ENCODE measurements at regions not wholly inside any gene's neighbourhood (a gene's known extent, or its start where the extent isn't known, plus 50 kb on each side); places are given as distances from the start of the nearest gene placed in this dataset.
"Not testable (repeated sequence)": the region's sequence is repeated elsewhere in the genome, so short reads cannot be mapped to it uniquely, and the experiment has no call there.

GRCh38 chrX:139026811-139027210, 315.3 kb upstream of the FGF13 start:
- no peak for DNase-seq (ENCODE audit: low read depth)

- no peak for DNase-seq (ENCODE audit: low read depth)
These were observed 314.9 kb upstream of the FGF13 start for GRCh38 chrX:139026406-139026805.

- no peak for DNase-seq (ENCODE audit: low read depth)
These were observed 314.3 kb upstream of the FGF13 start for GRCh38 chrX:139025816-139026215.

- DNase-seq (ENCODE audit: low read depth), result no peak
These were observed 312.0 kb upstream of the FGF13 start for GRCh38 chrX:139023531-139023930.

- DNase-seq (ENCODE audit: low read depth), result no peak
These were observed 309.3 kb upstream of the FGF13 start for GRCh38 chrX:139020801-139021200.

GRCh38 chrX:139018436-139018835, 306.9 kb upstream of the FGF13 start:
- no peak for DNase-seq (ENCODE audit: low read depth)

GRCh38 chrX:139015627-139016026, 304.1 kb upstream of the FGF13 start:
- DNase-seq (ENCODE audit: low read depth), result no peak

GRCh38 chrX:139008185-139008584, 296.7 kb upstream of the FGF13 start:
- no peak for DNase-seq (ENCODE audit: low read depth)

- DNase-seq (ENCODE audit: low read depth), result not testable (repeated sequence)
These were observed 292.5 kb upstream of the FGF13 start for GRCh38 chrX:139003856-139004527.

GRCh38 chrX:139002319-139002718, 290.8 kb upstream of the FGF13 start:
- DNase-seq (ENCODE audit: low read depth), result no peak

- DNase-seq (ENCODE audit: low read depth), result no peak
These were observed 284.8 kb upstream of the FGF13 start for GRCh38 chrX:138996268-138996667.

GRCh38 chrX:138995458-138995857, 283.9 kb upstream of the FGF13 start:
- DNase-seq (ENCODE audit: low read depth), result no peak

- not testable (repeated sequence) for DNase-seq (ENCODE audit: low read depth)
These were observed 278.9 kb upstream of the FGF13 start for GRCh38 chrX:138990425-138990824.

- peak; percentile 59 for DNase-seq (ENCODE audit: low read depth)
These were observed 275.3 kb upstream of the FGF13 start for GRCh38 chrX:138986866-138987265.

GRCh38 chrX:138986235-138986634, 274.7 kb upstream of the FGF13 start:
- peak; percentile 70 for DNase-seq (ENCODE audit: low read depth)

GRCh38 chrX:138982365-138982764, 270.8 kb upstream of the FGF13 start:
- no peak for DNase-seq (ENCODE audit: low read depth)

- DNase-seq (ENCODE audit: low read depth), result no peak
These were observed 253.0 kb upstream of the FGF13 start for GRCh38 chrX:138964501-138964900.

GRCh38 chrX:138962419-138962818, 250.9 kb upstream of the FGF13 start:
- not testable (repeated sequence) for DNase-seq (ENCODE audit: low read depth)

GRCh38 chrX:138954976-138955375, 243.5 kb upstream of the FGF13 start:
- no peak for DNase-seq (ENCODE audit: low read depth)

- no peak for DNase-seq (ENCODE audit: low read depth)
These were observed 235.4 kb upstream of the FGF13 start for GRCh38 chrX:138946926-138947325.

- peak; percentile 54 for DNase-seq (ENCODE audit: low read depth)
These were observed 233.7 kb upstream of the FGF13 start for GRCh38 chrX:138945219-138945618.

- DNase-seq (ENCODE audit: low read depth), result no peak
These were observed 227.5 kb upstream of the FGF13 start for GRCh38 chrX:138939038-138939437.

- DNase-seq (ENCODE audit: low read depth), result no peak
These were observed 226.5 kb upstream of the FGF13 start for GRCh38 chrX:138938003-138938402.

GRCh38 chrX:138931212-138931611, 219.7 kb upstream of the FGF13 start:
- DNase-seq (ENCODE audit: low read depth), result no peak

GRCh38 chrX:138930583-138930945, 219.0 kb upstream of the FGF13 start:
- DNase-seq (ENCODE audit: low read depth), result no peak
